SK-N-SH (cell line): ENCODE measurements at regions not wholly inside any gene's neighbourhood (a gene's known extent, or its start where the extent isn't known, plus 50 kb on each side); places are given as distances from the start of the nearest gene placed in this dataset.

ENCODE experiments used
- CTCF ChIA-PET: fragments of 300-600, 350-600 bp; formaldehyde crosslinking; extraction: SDS; loops from one replicate; lab custom pipeline; 2021; lab: Yijun Ruan, JAX
- POLR2A ChIA-PET: fragments of 350-600 bp; sonication (Branson Sonifier 250); formaldehyde crosslinking; extraction: SDS; loops from one replicate; lab custom pipeline; 2020; ENCODE audit warnings: antibody characterized with exemption, inconsistent platforms; lab: Yijun Ruan, JAX
- DNase-seq: peaks from one replicate; pipeline ENCODE4 v3.0.0; 2012
- H2AFZ ChIP-seq: fragments of 200-600 bp; sonication (generic); 2 replicates; pipeline ENCODE4 v1.8.1; 2016; ENCODE audit warnings: antibody characterized with exemption, mild to moderate bottlenecking, low read depth
- H3F3A ChIP-seq: fragments of 200-600 bp; sonication (generic); replicated peaks from 2 replicates; pipeline ENCODE3; 2016; ENCODE audit warnings: antibody characterized with exemption, mild to moderate bottlenecking; ENCODE audit not compliant: insufficient read depth
- H3K27ac ChIP-seq, 2 experiments: fragments of 200-500 bp in 1 of 2; fragments of 200-600 bp in 1 of 2; sonication (Bioruptor generic) in 1 of 2; sonication (generic), shearing (Covaris generic) in 1 of 2; 2 replicates each; pipeline versions ENCODE4 v1.5.1 to v1.6.1; 2014 to 2016; ENCODE audit warnings: low read depth in 2 of 2, inconsistent platforms in 1 of 2, low read length in 1 of 2, mild to moderate bottlenecking in 1 of 2, mixed read lengths in 1 of 2
- H3K27me3 ChIP-seq: fragments of 200-600 bp; sonication (generic), shearing (Covaris generic); 2 replicates; pipeline ENCODE4 v1.6.1; 2016; ENCODE audit warnings: mixed run types; ENCODE audit not compliant: insufficient read depth
- H3K36me3 ChIP-seq, 2 experiments: fragments of 200-500 bp in 1 of 2; fragments of 200-600 bp in 1 of 2; sonication (Bioruptor generic) in 1 of 2; sonication (generic) in 1 of 2; replicated peaks in 1 of 2; 2 replicates each; pipeline versions ENCODE3 to v1.5.1; 2014 to 2016; ENCODE audit warnings: low read length in 1 of 2, mild to moderate bottlenecking in 1 of 2; ENCODE audit not compliant: insufficient read depth in 2 of 2, control insufficient read depth in 1 of 2
- H3K4me1 ChIP-seq, 2 experiments: fragments of 200-500 bp in 1 of 2; fragments of 200-600 bp in 1 of 2; sonication (Bioruptor generic) in 1 of 2; sonication (generic), shearing (Covaris generic) in 1 of 2; 2 replicates each; pipeline versions ENCODE4 v1.5.1 to v1.6.1; 2014 to 2016; ENCODE audit warnings: low read depth in 1 of 2, low read length in 1 of 2, mixed run types in 1 of 2; ENCODE audit not compliant: insufficient read depth in 2 of 2, control insufficient read depth in 1 of 2
- H3K4me2 ChIP-seq: fragments of 200-600 bp; sonication (generic), shearing (Covaris generic); 2 replicates; pipeline ENCODE4 v1.6.1; 2017; ENCODE audit warnings: mixed run types
- H3K4me3 ChIP-seq, 2 experiments: fragments of 200-500 bp in 1 of 2; fragments of 200-600 bp in 1 of 2; sonication (Bioruptor generic) in 1 of 2; sonication (generic), shearing (Covaris generic) in 1 of 2; 2 replicates each; pipeline versions ENCODE4 v1.5.1 to v1.8.1; 2014 to 2016; ENCODE audit warnings: low read depth in 2 of 2, inconsistent platforms in 1 of 2, low read length in 1 of 2, mild to moderate bottlenecking in 1 of 2, mixed read lengths in 1 of 2, moderate library complexity in 1 of 2
- H3K79me2 ChIP-seq: fragments of 200-600 bp; sonication (generic); 2 replicates; pipeline ENCODE4 v1.8.1; 2017; ENCODE audit warnings: mild to moderate bottlenecking; ENCODE audit not compliant: insufficient read depth
- H3K9ac ChIP-seq: fragments of 200-600 bp; sonication (generic); 2 replicates; pipeline ENCODE4 v1.6.1; 2017; ENCODE audit warnings: mixed run types
- H3K9me2 ChIP-seq: fragments of 200-600 bp; sonication (generic); 2 replicates; pipeline ENCODE4 v1.6.1; 2017; ENCODE audit warnings: mixed run types
- H3K9me3 ChIP-seq: fragments of 200-600 bp; sonication (generic); 2 replicates; pipeline ENCODE4 v1.6.1; 2017; ENCODE audit warnings: mixed run types, mild to moderate bottlenecking, moderate library complexity
- H4K20me1 ChIP-seq: fragments of 200-600 bp; sonication (generic); 2 replicates; pipeline ENCODE4 v1.6.1; 2017; ENCODE audit warnings: mild to moderate bottlenecking, mixed run types; ENCODE audit not compliant: insufficient read depth
- CHD2 ChIP-seq: fragments of 150-350 bp; IDR thresholded peaks from 2 replicates; pipeline ENCODE4 v1.6.1; 2018; ENCODE audit warnings: low read length; ENCODE audit not compliant: partially characterized antibody
- CTCF ChIP-seq: fragments of 200-600 bp; sonication (generic); IDR thresholded peaks from 2 replicates; pipeline ENCODE4 v1.6.1; 2017; ENCODE audit warnings: antibody characterized with exemption, mild to moderate bottlenecking, moderate library complexity
- ELF1 ChIP-seq: IDR thresholded peaks from 2 replicates; pipeline ENCODE4 v1.4.0; 2012
- EP300 ChIP-seq, 2 experiments: IDR thresholded peaks; 2 replicates each; pipeline versions ENCODE4 v1.4.0 to v1.6.1; 2012; ENCODE audit warnings: borderline replicate concordance in 1 of 2, low read depth in 1 of 2, low read length in 1 of 2
- FOXJ3 ChIP-seq: sonication (generic); formaldehyde crosslinking; IDR thresholded peaks from 2 replicates; pipeline ENCODE4 v1.5.1; 2020; ENCODE audit warnings: mild to moderate bottlenecking, missing genetic modification reagents
- GABPA ChIP-seq: IDR thresholded peaks from 2 replicates; pipeline ENCODE4 v1.4.0; 2012; ENCODE audit warnings: low read depth, mild to moderate bottlenecking
- GATA2 ChIP-seq: sonication (generic); formaldehyde crosslinking; IDR thresholded peaks from 2 replicates; pipeline ENCODE4 v1.5.0; 2020; ENCODE audit warnings: mild to moderate bottlenecking, missing genetic modification reagents
- IRF3 ChIP-seq: fragments of 150-350 bp; IDR thresholded peaks from 2 replicates; pipeline ENCODE4 v1.6.1; 2016; ENCODE audit warnings: mild to moderate bottlenecking, low read depth, low read length
- MAX ChIP-seq: IDR thresholded peaks from 2 replicates; pipeline ENCODE4 v1.4.0; 2012; ENCODE audit warnings: low read depth
- RAD21 ChIP-seq: IDR thresholded peaks from 2 replicates; pipeline ENCODE4 v1.6.1; 2012; ENCODE audit warnings: mild to moderate bottlenecking, low read length
- RCOR1 ChIP-seq: fragments of 150-350 bp; IDR thresholded peaks from 2 replicates; pipeline ENCODE4 v1.6.1; 2017; ENCODE audit warnings: antibody characterized with exemption, low read length
- RXRA ChIP-seq: IDR thresholded peaks from 2 replicates; pipeline ENCODE4 v1.4.0; 2012; ENCODE audit warnings: low read depth, mild to moderate bottlenecking, borderline replicate concordance
- SMC3 ChIP-seq: IDR thresholded peaks from 2 replicates; pipeline ENCODE4 v1.6.1; 2012; ENCODE audit warnings: low read depth, low read length, improper control_type of control experiment
- TCF12 ChIP-seq: IDR thresholded peaks from 2 replicates; pipeline ENCODE4 v1.4.0; 2012
- TEAD4 ChIP-seq: IDR thresholded peaks from 2 replicates; pipeline ENCODE4 v1.4.0; 2012; ENCODE audit warnings: mild to moderate bottlenecking, borderline replicate concordance; ENCODE audit not compliant: insufficient read depth
- WGBS: methylation state at CpG from one replicate; pipeline ENCODE4 v1.1.6; 2017; ENCODE audit warnings: low lambda C conversion rate; 5-methylcytosine and 5-hydroxymethylcytosine counted together

- no peak for TF ChIP-seq EP300 (IDR thresholded peaks at IDR 0.05; ENCODE audit: borderline replicate concordance in 1 of 2, low read depth in 1 of 2, low read length in 1 of 2)
- no peak for TF ChIP-seq ELF1
- TF ChIP-seq FOXJ3 (CRISPR knock-in tag), result no peak
- TF ChIP-seq SMC3, result no peak
- no peak for TF ChIP-seq TCF12
- no peak for TF ChIP-seq GABPA
Observed at GRCh38 chr1:219333626-219334025, 159.9 kb downstream of the LYPLAL1 start (continued).

- no peak for DNase-seq
- no peak overlapping the region for H3K9ac ChIP-seq
- H3K79me2 ChIP-seq, result no peaks in the 10 kb centered on the region
- no peak overlapping the region for H3K4me2 ChIP-seq
- ChIA-PET POLR2A (interaction anchor here (0.6 kb wide), 1 partner anchor 42 kb away, joined by 3 read pairs; no protein-coding TSS in a partner anchor), CTCF (no interaction called here)
- peaks cover 0 to 16% of the 10 kb centered on the region in 2 experiments; a peak in 2 of 4 replicates for H3K4me1 ChIP-seq
- H3K9me2 ChIP-seq, result no peaks in the 10 kb centered on the region
- H3K4me3 ChIP-seq, result no peak overlapping the region
- 92% methylated on average over 5 of the region's 5 CpGs for WGBS
- peaks cover 5% of the 10 kb centered on the region for H3F3A ChIP-seq
- H2AFZ ChIP-seq, result no peak overlapping the region
- H4K20me1 ChIP-seq, result no peaks in the 10 kb centered on the region
- no peaks in the 10 kb centered on the region for H3K27me3 ChIP-seq
- H3K36me3 ChIP-seq, result no peaks in the 10 kb centered on the region
- no peaks in the 10 kb centered on the region for H3K9me3 ChIP-seq
- TF ChIP-seq GATA2 (CRISPR knock-in tag) (no peak), TCF12 (no peak), TEAD4 (no peak), MAX (no peak), IRF3 (no peak), RXRA (no peak), RCOR1 (no peak), CTCF (no peak), CHD2 (no peak), RAD21 (no peak), ELF1 (no peak), GABPA (no peak)
- H3K27ac ChIP-seq, result no peak overlapping the region
Observed at GRCh38 chr1:219331424-219331823, 157.7 kb downstream of the LYPLAL1 start.
